Left lung (tissue), 4 donors: ENCODE measurements at regions not wholly inside any gene's neighbourhood (a gene's known extent, or its start where the extent isn't known, plus 50 kb on each side); places are given as distances from the start of the nearest gene placed in this dataset.

ENCODE experiments used
- ATAC-seq: fragments of 200-7000 bp; cut with Tn5 transposase; one replicate; pipeline ENCODE4 v1.9.1; 2020; ENCODE audit warnings: moderate library complexity
- DNase-seq, 4 donors: peaks; one replicate each; pipeline ENCODE4 v3.0.0-alpha.2; 2013 to 2020
- H3K27ac ChIP-seq, 2 donors: fragments of 200-600 bp; sonication (generic) in 1 of 2; one replicate each; pipeline versions ENCODE4 v1.5.0 to v1.8.0; 2020 to 2021
- H3K27me3 ChIP-seq, 2 donors: fragments of 200-600 bp; sonication (generic) in 1 of 2; one replicate each; pipeline versions ENCODE4 v1.5.0 to v1.8.0; 2020 to 2021
- H3K36me3 ChIP-seq, 2 donors: fragments of 200-600 bp; sonication (generic) in 1 of 2; one replicate each; pipeline versions ENCODE4 v1.5.0 to v1.8.0; 2020 to 2021
- H3K4me1 ChIP-seq, 2 donors: fragments of 200-600 bp; one replicate each; pipeline ENCODE4 v1.8.0; 2021
- H3K4me3 ChIP-seq, 2 donors: fragments of 200-600 bp; sonication (generic) in 1 of 2; one replicate each; pipeline versions ENCODE4 v1.5.0 to v1.8.0; 2020 to 2021; ENCODE audit warnings: mild to moderate bottlenecking in 1 of 2
- H3K9me3 ChIP-seq, 2 donors: fragments of 200-600 bp; sonication (generic) in 1 of 2; one replicate each; pipeline versions ENCODE4 v1.5.0 to v1.8.0; 2020 to 2021
- intact Hi-C, 2 donors: fragments of 100-400 bp; cut with DNase I; formaldehyde crosslinking; loops; one replicate each; pipeline versions ENCODE4 v1.11.2 to v1.14.2; 2022
- TF ChIP-seq, protein P1 (sequence below), 2 donors: fragments of 200-600 bp; sonication (generic) in 1 of 2; IDR thresholded peaks; one replicate each; pipeline versions ENCODE4 v1.5.0 to v1.8.0; 2021; ENCODE audit warnings: antibody characterized with exemption in 2 of 2
- donor health status: DM: no; HTN: yes; CAD: no.
- donor health status: DM: no; HTN: no; CAD: no.

DNA sequence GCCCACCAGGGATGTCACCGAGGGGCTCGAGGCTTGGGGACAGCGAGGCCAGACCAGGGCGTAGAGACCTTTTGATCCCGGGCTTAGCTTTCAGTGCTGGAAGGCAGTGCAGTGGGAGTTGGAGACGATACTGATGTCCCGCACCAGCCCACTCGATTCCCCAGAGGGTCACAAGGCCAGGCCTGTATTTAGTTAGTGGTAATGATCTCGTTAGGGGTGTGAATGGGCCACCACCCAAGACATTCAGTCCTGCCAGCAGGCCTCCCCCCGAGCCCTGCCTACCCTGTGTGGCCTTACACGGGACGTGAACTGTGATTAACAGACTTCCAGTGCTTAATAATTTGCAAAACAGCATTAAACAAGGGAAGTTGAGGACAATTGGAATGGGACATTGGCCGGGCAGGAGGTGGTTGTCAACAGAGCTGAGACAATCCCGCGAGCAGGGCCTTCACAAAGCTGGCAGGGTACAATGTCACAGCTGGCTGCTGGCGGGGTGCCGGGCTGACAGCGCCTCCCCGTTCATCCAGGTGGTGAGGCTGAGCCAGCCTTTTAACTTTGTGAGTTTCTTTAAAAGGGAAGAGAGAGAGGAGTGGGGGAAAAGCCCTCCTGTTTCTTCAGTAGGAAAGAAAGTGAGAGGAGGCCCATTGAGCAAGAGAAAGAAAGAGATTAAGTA is 175.3 kb upstream of the RALGAPA2 start:
- TF ChIP-seq, protein P1, sequence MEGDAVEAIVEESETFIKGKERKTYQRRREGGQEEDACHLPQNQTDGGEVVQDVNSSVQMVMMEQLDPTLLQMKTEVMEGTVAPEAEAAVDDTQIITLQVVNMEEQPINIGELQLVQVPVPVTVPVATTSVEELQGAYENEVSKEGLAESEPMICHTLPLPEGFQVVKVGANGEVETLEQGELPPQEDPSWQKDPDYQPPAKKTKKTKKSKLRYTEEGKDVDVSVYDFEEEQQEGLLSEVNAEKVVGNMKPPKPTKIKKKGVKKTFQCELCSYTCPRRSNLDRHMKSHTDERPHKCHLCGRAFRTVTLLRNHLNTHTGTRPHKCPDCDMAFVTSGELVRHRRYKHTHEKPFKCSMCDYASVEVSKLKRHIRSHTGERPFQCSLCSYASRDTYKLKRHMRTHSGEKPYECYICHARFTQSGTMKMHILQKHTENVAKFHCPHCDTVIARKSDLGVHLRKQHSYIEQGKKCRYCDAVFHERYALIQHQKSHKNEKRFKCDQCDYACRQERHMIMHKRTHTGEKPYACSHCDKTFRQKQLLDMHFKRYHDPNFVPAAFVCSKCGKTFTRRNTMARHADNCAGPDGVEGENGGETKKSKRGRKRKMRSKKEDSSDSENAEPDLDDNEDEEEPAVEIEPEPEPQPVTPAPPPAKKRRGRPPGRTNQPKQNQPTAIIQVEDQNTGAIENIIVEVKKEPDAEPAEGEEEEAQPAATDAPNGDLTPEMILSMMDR (IDR thresholded peaks at IDR 0.05), result no peak
- no peak overlapping the region for H3K4me3 ChIP-seq
- no peak overlapping the region for H3K27ac ChIP-seq
- no peak for DNase-seq
- intact Hi-C loops, result no loop called here
- H3K4me1 ChIP-seq, result no peaks in the 10 kb centered on the region
- H3K9me3 ChIP-seq, result no peaks in the 10 kb centered on the region
- no peak for ATAC-seq
- H3K36me3 ChIP-seq, result no peaks in the 10 kb centered on the region
- peaks cover 0 to 13% of the 10 kb centered on the region in 2 donors for H3K27me3 ChIP-seq

DNA sequence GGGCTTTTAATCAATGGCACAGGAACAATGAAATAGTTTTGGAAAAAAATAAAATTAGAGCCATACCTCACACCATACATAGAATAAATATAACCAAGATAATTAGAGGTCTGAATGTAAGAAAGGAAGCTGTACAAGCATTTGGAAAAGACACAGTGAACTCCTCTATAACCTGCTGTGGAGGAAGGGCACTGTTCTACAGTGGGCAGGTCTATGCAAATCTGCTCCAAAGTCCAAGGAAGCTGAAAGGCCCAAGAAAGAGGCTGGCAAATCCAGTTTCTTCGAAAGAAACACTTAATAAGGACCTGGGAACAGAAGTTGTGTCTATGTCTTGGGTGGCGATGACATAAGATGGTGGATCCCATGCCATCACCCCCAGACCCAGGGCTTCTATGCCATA is 169.4 kb upstream of the RALGAPA2 start:
- no peak overlapping the region for H3K27ac ChIP-seq
- H3K4me1 ChIP-seq, result no peaks in the 10 kb centered on the region
- DNase-seq (no peak), ATAC-seq (no peak)
- intact Hi-C loops, result no loop called here
- H3K27me3 ChIP-seq, result peaks cover 0 to 9% of the 10 kb centered on the region in 2 donors
- H3K4me3 ChIP-seq, result no peak overlapping the region
- TF ChIP-seq, protein P1 (IDR thresholded peaks at IDR 0.05), result no peak
- no peaks in the 10 kb centered on the region for H3K36me3 ChIP-seq
- H3K9me3 ChIP-seq, result no peaks in the 10 kb centered on the region

DNA sequence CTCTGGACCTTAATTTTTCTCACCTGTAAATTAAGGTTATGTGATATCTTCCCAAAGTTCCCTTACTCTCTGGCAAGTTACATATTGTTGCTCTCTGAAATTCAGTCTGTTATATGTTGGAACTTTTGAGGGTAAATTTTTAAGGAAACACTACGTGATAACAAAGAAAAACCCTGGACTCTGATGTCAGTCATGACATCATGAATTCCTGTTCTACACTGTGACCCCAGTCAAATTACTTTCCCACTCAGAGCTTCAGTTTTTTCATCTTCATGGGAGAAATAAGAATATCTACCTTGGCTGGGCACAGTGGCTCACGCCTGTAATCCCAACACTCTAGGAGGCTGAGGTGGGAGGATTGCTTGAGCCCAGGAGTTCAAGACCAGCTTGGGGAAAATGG is 164.6 kb upstream of the RALGAPA2 start:
- no peak for DNase-seq
- no peaks in the 10 kb centered on the region for H3K4me1 ChIP-seq
- intact Hi-C loops, result no loop called here
- no peaks in the 10 kb centered on the region for H3K9me3 ChIP-seq
- TF ChIP-seq, protein P1 (IDR thresholded peaks at IDR 0.05), result no peak
- no peak overlapping the region for H3K27ac ChIP-seq
- H3K27me3 ChIP-seq, result peaks cover 0 to 34% of the 10 kb centered on the region in 2 donors
- H3K36me3 ChIP-seq, result no peaks in the 10 kb centered on the region
- no peak overlapping the region for H3K4me3 ChIP-seq
- ATAC-seq, result no peak

DNA sequence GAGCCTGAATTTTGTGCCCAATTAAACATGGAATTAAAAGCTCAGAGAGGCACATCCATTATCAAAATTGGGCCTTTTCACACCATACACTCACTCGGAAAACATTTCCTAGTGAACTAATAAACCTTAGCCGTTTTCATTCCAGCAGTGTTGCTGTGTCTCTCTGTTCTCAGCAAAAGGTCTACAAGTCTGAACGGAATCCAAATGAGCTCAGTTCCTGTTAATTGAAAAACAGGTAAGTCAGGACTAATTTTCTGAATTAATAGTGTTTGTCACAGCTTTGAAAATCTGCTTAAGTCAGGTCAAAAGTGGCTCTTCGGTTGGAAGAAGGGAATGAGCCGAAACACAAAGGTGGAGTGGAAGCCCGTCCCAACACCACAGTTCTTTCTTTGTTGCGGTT is 163.3 kb upstream of the RALGAPA2 start:
- ATAC-seq (no peak), DNase-seq (no peak)
- no peaks in the 10 kb centered on the region for H3K9me3 ChIP-seq
- H3K4me3 ChIP-seq, result no peak overlapping the region
- TF ChIP-seq, protein P1 (IDR thresholded peaks at IDR 0.05), result no peak
- no peaks in the 10 kb centered on the region for H3K36me3 ChIP-seq
- H3K4me1 ChIP-seq, result no peaks in the 10 kb centered on the region
- H3K27me3 ChIP-seq, result peaks cover 0 to 34% of the 10 kb centered on the region in 2 donors
- intact Hi-C loops, result no loop called here
- H3K27ac ChIP-seq, result no peak overlapping the region

DNA sequence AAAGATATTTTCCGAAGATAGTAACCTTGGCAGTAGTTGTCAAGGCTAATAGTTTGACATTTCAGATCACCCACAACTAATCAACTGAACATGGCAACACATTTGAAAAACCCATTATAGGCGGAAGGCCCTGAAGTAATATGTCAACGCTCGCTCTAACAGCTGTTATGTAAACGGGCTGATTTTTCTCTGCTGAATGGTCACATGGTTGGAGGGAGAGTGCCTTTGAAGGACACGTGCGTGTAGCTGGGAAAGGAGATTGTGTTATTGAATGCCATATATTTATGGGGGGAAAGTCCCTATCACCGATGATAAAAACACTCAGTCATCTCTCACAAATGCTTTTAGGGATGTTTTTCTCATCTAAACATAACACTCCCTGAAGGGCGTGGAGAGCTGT is 160.0 kb upstream of the RALGAPA2 start:
- intact Hi-C loops, result no loop called here
- TF ChIP-seq, protein P1 (IDR thresholded peaks at IDR 0.05), result no peak
- Histone ChIP-seq H3K4me3 (no peak overlapping the region), H3K4me1 (no peaks in the 10 kb centered on the region), H3K36me3 (no peaks in the 10 kb centered on the region), H3K27ac (no peak overlapping the region), H3K9me3 (no peaks in the 10 kb centered on the region), H3K27me3 (peaks cover 0 to 40% of the 10 kb centered on the region in 2 donors)
- ATAC-seq (no peak), DNase-seq (peak in 1 of 4 donors; percentile 13)
